ENCODE measurements at regions not wholly inside any gene's neighbourhood (a gene's known extent, or its start where the extent isn't known, plus 50 kb on each side); places are given as distances from the start of the nearest gene placed in this dataset.
A peak's percentile ranks its signal among the peaks of the same experiment; 100 is the strongest.

- no peak for TF ChIP-seq CTCF (IDR thresholded peaks at IDR 0.05; ENCODE audit: unreplicated experiment in 3 of 3)
- no peaks in the 10 kb centered on the region for H3K4me1 Mint-ChIP-seq
These were observed 153.7 kb upstream of the SRRM4 start for GRCh38 chr12:118827606-118828005.

GRCh38 chr12:118830296-118830695, 151.0 kb upstream of the SRRM4 start:
- no peak overlapping the region for H3K27ac Mint-ChIP-seq
- H3K9me3 Mint-ChIP-seq = peaks cover 3% of the 10 kb centered on the region
- H3K4me1 Mint-ChIP-seq = no peaks in the 10 kb centered on the region

More at GRCh38 chr12:118827606-118828005, 153.7 kb upstream of the SRRM4 start:
- H3K9me3 Mint-ChIP-seq = peaks cover 3% of the 10 kb centered on the region
- H3K27me3 Mint-ChIP-seq (ENCODE audit: low read depth) = peaks cover 7% of the 10 kb centered on the region
- no peak overlapping the region for H3K27ac Mint-ChIP-seq
- no peaks in the 10 kb centered on the region for H3K36me3 Mint-ChIP-seq (ENCODE audit: low read depth)
- no peak overlapping the region for H3K4me3 Mint-ChIP-seq

GRCh38 chr12:118835926-118836325, 145.4 kb upstream of the SRRM4 start:
- peaks cover 3% of the 10 kb centered on the region for H3K27me3 Mint-ChIP-seq (ENCODE audit: low read depth)
- H3K4me1 Mint-ChIP-seq = no peaks in the 10 kb centered on the region
- no peak overlapping the region for H3K27ac Mint-ChIP-seq
- no peaks in the 10 kb centered on the region for H3K36me3 Mint-ChIP-seq (ENCODE audit: low read depth)
- H3K4me3 Mint-ChIP-seq = no peak overlapping the region
- peaks cover 3% of the 10 kb centered on the region for H3K9me3 Mint-ChIP-seq
- no peak for TF ChIP-seq CTCF (IDR thresholded peaks at IDR 0.05; ENCODE audit: unreplicated experiment in 3 of 3)

More at GRCh38 chr12:118830296-118830695, 151.0 kb upstream of the SRRM4 start:
- TF ChIP-seq CTCF (IDR thresholded peaks at IDR 0.05; ENCODE audit: unreplicated experiment in 3 of 3) = no peak
- H3K27me3 Mint-ChIP-seq (ENCODE audit: low read depth) = peaks cover 9% of the 10 kb centered on the region
- H3K36me3 Mint-ChIP-seq (ENCODE audit: low read depth) = no peaks in the 10 kb centered on the region
- H3K4me3 Mint-ChIP-seq = no peak overlapping the region

GRCh38 chr12:118840399-118840798, 140.9 kb upstream of the SRRM4 start:
- Mint-ChIP-seq H3K4me3 (no peak overlapping the region), H3K9me3 (no peaks in the 10 kb centered on the region), H3K27ac (no peak overlapping the region), H3K36me3 (ENCODE audit: low read depth) (no peaks in the 10 kb centered on the region), H3K27me3 (ENCODE audit: low read depth) (peaks cover 5% of the 10 kb centered on the region), H3K4me1 (no peaks in the 10 kb centered on the region)
- peak in 1 of 3 experiments; percentile 9 for TF ChIP-seq CTCF (IDR thresholded peaks at IDR 0.05; ENCODE audit: unreplicated experiment in 3 of 3)

- no peaks in the 10 kb centered on the region for H3K36me3 Mint-ChIP-seq (ENCODE audit: low read depth)
These were observed 140.5 kb upstream of the SRRM4 start for GRCh38 chr12:118840878-118841277.

More at GRCh38 chr12:118840878-118841277, 140.5 kb upstream of the SRRM4 start:
- Mint-ChIP-seq H3K27ac (no peak overlapping the region), H3K27me3 (ENCODE audit: low read depth) (peaks cover 5% of the 10 kb centered on the region), H3K9me3 (no peaks in the 10 kb centered on the region), H3K4me1 (no peaks in the 10 kb centered on the region), H3K4me3 (no peak overlapping the region)
- no peak for TF ChIP-seq CTCF (IDR thresholded peaks at IDR 0.05; ENCODE audit: unreplicated experiment in 3 of 3)
